CD4-positive, alpha-beta T cell (primary cell): ENCODE measurements at regions not wholly inside any gene's neighbourhood (a gene's known extent, or its start where the extent isn't known, plus 50 kb on each side); places are given as distances from the start of the nearest gene placed in this dataset.

ENCODE experiments used
- ATAC-seq: fragments of 200-7000 bp; cut with Tn5 transposase; one replicate; pipeline ENCODE4 v1.10.0; 2022; ENCODE audit warnings: mild to moderate bottlenecking; ENCODE audit not compliant: poor library complexity
- CTCF ChIA-PET: fragments of 350-600 bp; sonication (Branson Sonifier 250); formaldehyde crosslinking; loops from one replicate; lab custom pipeline; 2021; ENCODE audit warnings: antibody characterized with exemption, inconsistent platforms; lab: Charles Lee
- POLR2A ChIA-PET: fragments of 350-600 bp; sonication (Branson Sonifier 250); formaldehyde crosslinking; loops from one replicate; lab custom pipeline; 2021; ENCODE audit warnings: antibody characterized with exemption, inconsistent platforms; lab: Charles Lee
- DNase-seq, 14 experiments: peaks; one replicate each; pipeline ENCODE4 v3.0.0-alpha.2; 2013 to 2020; ENCODE audit warnings: mixed read lengths in 2 of 14
- H3K27ac ChIP-seq, 2 donors: one replicate each; pipeline versions ENCODE4 v1.5.1 to v1.7.0; 2013; ENCODE audit warnings: low read length in 2 of 2, low read depth in 1 of 2, mild to moderate bottlenecking in 1 of 2
- H3K27me3 ChIP-seq, 2 experiments: 1 replicate in 1 of 2; 2 replicates in 1 of 2; pipeline versions ENCODE4 v1.6.1 to v1.7.0; 2013; ENCODE audit warnings: low read length in 2 of 2, control low read depth in 1 of 2, mild to moderate bottlenecking in 1 of 2, moderate library complexity in 1 of 2; ENCODE audit not compliant: insufficient read depth in 2 of 2, control insufficient read depth in 1 of 2
- H3K36me3 ChIP-seq: one replicate; pipeline ENCODE4 v1.6.1; 2013; ENCODE audit warnings: low read length, control low read depth; ENCODE audit not compliant: insufficient read depth
- H3K4me1 ChIP-seq: one replicate; pipeline ENCODE4 v1.6.1; 2013; ENCODE audit warnings: low read length, control low read depth; ENCODE audit not compliant: insufficient read depth
- H3K4me3 ChIP-seq: one replicate; pipeline ENCODE4 v1.5.1; 2013; ENCODE audit warnings: mild to moderate bottlenecking, low read length, moderate library complexity
- H3K9me3 ChIP-seq, 2 experiments: 1 replicate in 1 of 2; 2 replicates in 1 of 2; pipeline versions ENCODE4 v1.6.1 to v1.7.0; 2013; ENCODE audit warnings: low read length in 2 of 2, mild to moderate bottlenecking in 2 of 2, control low read depth in 1 of 2, moderate library complexity in 1 of 2; ENCODE audit not compliant: control insufficient read depth in 1 of 2, insufficient read depth in 1 of 2
- H3K27ac Mint-ChIP-seq: one replicate; pipeline ENCODE4 v1.8.0; 2020; ENCODE audit warnings: mixed read lengths
- H3K27me3 Mint-ChIP-seq: one replicate; pipeline ENCODE4 v1.8.0; 2021; ENCODE audit warnings: mixed read lengths
- H3K36me3 Mint-ChIP-seq: one replicate; pipeline ENCODE4 v1.8.0; 2021; ENCODE audit warnings: low read depth, mixed read lengths
- H3K4me1 Mint-ChIP-seq: one replicate; pipeline ENCODE4 v1.8.0; 2021; ENCODE audit warnings: low read depth, mixed read lengths
- H3K4me3 Mint-ChIP-seq: one replicate; pipeline ENCODE4 v1.8.0; 2020; ENCODE audit warnings: mild to moderate bottlenecking, mixed read lengths
- H3K9me3 Mint-ChIP-seq: one replicate; pipeline ENCODE4 v1.8.0; 2020; ENCODE audit warnings: mixed read lengths
- CTCF ChIP-seq: fragments of 200-600 bp; IDR thresholded peaks from one replicate; pipeline ENCODE4 v1.8.0; 2022; ENCODE audit warnings: antibody characterized with exemption, mild to moderate bottlenecking
- intact Hi-C, 2 experiments: fragments of 100-400 bp; cut with DNase I in 1 of 2; cut with micrococcal nuclease in 1 of 2; formaldehyde crosslinking; loops; one replicate each; pipeline versions ENCODE4 v1.15.1 to v1.9.0; 2023 to 2025; cut with DNase I, micrococcal nuclease

- DNase-seq (no peak), ATAC-seq (no peak)
- no peaks in the 10 kb centered on the region for H3K9me3 ChIP-seq
- H3K4me3 Mint-ChIP-seq: no peak overlapping the region
- intact Hi-C loops: no loop called here
- H3K36me3 Mint-ChIP-seq: no peaks in the 10 kb centered on the region
- H3K36me3 ChIP-seq: no peaks in the 10 kb centered on the region
- ChIA-PET CTCF (no interaction called here), POLR2A (no interaction called here)
- H3K4me3 ChIP-seq: no peak overlapping the region
- no peak for TF ChIP-seq CTCF
- no peaks in the 10 kb centered on the region for H3K9me3 Mint-ChIP-seq
- no peaks in the 10 kb centered on the region for H3K4me1 ChIP-seq
- no peaks in the 10 kb centered on the region for H3K27me3 ChIP-seq
- H3K27ac ChIP-seq: no peak overlapping the region
- peaks cover 16% of the 10 kb centered on the region for H3K27me3 Mint-ChIP-seq
- no peak overlapping the region for H3K27ac Mint-ChIP-seq
- no peaks in the 10 kb centered on the region for H3K4me1 Mint-ChIP-seq
Observed at GRCh38 chr6:122330315-122330714, 69.1 kb upstream of the HSF2 start.

GRCh38 chr6:122337645-122338044 is 61.8 kb upstream of the HSF2 start:
- Mint-ChIP-seq H3K36me3 (no peaks in the 10 kb centered on the region), H3K9me3 (no peaks in the 10 kb centered on the region), H3K4me1 (no peaks in the 10 kb centered on the region), H3K4me3 (no peak overlapping the region), H3K27me3 (peaks cover 17% of the 10 kb centered on the region), H3K27ac (no peak overlapping the region)
- POLR2A ChIA-PET: no interaction called here
- Histone ChIP-seq H3K36me3 (no peaks in the 10 kb centered on the region), H3K27me3 (no peaks in the 10 kb centered on the region), H3K4me1 (no peaks in the 10 kb centered on the region), H3K27ac (no peak overlapping the region), H3K9me3 (no peaks in the 10 kb centered on the region), H3K4me3 (no peak overlapping the region)
- intact Hi-C loops: no loop called here
- DNase-seq (no peak), ATAC-seq (no peak)
- CTCF ChIA-PET: no interaction called here
- TF ChIP-seq CTCF: no peak

- CTCF ChIA-PET: no interaction called here
- Mint-ChIP-seq H3K9me3 (no peaks in the 10 kb centered on the region), H3K36me3 (no peaks in the 10 kb centered on the region), H3K27me3 (peaks cover 28% of the 10 kb centered on the region), H3K27ac (no peak overlapping the region), H3K4me3 (no peak overlapping the region), H3K4me1 (no peaks in the 10 kb centered on the region)
- no peak for TF ChIP-seq CTCF
- no peak overlapping the region for H3K4me3 ChIP-seq
- intact Hi-C loops: no loop called here
- DNase-seq (no peak), ATAC-seq (no peak)
- POLR2A ChIA-PET: interaction anchor here (0.6 kb wide), 1 partner anchor 44 kb away, joined by 4 read pairs; no protein-coding TSS in a partner anchor
- H3K36me3 ChIP-seq: no peaks in the 10 kb centered on the region
- H3K4me1 ChIP-seq: no peaks in the 10 kb centered on the region
- no peaks in the 10 kb centered on the region for H3K9me3 ChIP-seq
- no peak overlapping the region for H3K27ac ChIP-seq
- no peaks in the 10 kb centered on the region for H3K27me3 ChIP-seq
Observed at GRCh38 chr6:122339661-122340060, 59.8 kb upstream of the HSF2 start.
